Endometrium (tissue), 2 donors: ENCODE measurements at regions not wholly inside any gene's neighbourhood (a gene's known extent, or its start where the extent isn't known, plus 50 kb on each side); places are given as distances from the start of the nearest gene placed in this dataset.

Experiments used
- FAIRE-seq: peaks from 2 replicates; lab custom pipeline; 2012; peaks lifted over from hg19 to GRCh38; lab: Jason Lieb, UNC
- donor health status: control.
- donor health status: control.

DNA sequence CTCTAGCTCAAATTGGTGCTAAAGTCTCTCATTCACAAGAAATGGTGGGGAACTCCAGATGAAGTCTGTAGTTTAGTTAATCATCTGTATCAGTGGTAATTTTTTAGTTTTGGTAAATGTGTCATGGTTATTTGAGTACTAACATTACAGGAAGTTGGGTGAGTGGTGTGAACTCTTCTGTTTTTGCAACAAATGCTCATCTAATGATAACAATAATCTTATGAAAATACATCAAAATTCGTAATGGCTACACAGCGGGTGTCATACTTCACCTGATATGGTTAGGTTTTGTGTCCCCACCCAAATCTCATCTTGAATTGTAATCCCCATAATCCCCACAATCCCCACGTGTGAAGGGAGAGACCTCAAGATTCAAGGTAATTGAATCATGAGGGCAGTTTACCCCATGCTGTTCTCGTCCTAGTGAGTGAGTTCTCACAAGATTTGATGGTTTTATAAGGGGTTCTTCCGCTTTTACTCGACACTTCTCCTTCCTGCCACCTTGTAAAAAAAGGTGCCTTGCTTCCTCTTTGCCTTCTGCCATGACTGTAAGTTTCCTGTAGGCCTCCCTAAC is 209.3 kb upstream of the FOXN3 start:
- FAIRE-seq, result no peak

DNA sequence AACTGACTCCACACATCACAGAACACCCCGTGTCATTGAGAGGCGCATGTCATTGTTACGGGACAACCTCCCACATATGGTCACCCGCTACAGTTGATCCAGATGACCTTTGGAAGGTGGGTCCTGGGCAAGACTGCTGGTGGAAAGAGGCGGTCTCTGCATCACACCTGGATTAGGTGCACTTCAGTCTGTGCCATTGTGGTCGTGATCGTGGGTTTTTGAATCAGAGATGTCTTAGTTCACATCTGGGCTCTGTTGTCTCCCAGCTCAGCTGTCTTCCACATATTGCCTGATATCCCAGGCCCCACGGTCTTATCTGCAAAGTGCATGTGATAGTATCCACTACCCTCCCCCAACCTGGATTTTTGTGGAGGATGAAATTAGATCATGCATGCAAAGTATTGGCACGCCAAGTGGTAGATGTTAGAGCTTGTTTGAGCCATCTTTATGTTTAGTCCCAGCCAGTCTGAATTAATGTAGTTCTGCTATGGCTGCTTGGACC is 208.7 kb upstream of the FOXN3 start:
- no peak for FAIRE-seq

DNA sequence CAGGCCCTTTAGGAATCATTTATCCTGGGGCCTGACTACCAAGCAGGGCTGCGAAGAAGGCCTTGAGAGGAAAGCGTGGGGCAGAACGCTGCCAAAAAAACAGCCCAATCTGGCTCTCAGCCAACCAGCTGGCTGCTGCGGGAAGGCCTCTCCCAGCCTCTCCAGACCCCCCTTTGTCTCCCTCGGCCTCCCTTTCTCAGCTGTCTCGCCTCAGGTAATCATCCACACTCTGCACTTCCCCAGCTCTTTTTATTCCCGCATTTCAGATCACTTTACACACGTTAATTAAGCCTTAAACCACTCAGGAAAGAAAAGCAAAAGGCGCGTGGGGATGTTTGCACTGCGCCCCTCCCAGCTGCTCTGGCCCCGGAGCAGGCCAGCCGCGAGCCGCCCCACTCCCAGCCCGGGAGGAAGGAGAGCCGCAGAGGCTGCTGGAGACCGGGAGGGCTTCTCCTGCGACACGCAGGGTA is 208.2 kb upstream of the FOXN3 start:
- FAIRE-seq, result no peak

DNA sequence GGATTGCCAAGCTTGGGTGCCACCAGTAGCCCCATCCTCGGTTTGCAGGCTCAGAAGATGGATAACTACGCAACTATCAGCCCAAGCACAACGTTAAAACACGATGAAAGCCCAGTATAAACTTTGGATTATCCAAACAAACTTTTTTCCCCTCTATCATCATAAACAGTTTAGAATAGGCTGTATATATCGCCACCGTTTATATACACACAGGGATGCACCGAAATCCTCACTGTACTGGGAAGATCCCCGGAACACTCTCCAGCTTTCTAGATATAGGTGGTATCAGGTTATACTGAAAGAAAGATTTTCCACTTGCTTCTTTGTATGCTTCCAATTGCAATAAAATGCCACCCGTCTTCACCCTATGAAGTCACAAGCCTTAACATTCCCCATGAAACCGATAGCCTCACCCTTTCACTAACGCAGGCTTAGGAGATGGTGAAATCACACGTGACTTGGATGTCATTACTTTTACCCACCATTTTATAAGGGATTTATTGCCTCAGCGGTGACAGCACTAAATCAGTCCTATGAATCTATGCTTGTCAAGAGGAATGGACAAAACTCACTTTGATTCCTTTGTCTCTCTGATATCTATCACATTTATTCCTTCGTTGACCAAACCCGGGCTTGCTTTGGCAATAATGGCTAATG is 207.6 kb upstream of the FOXN3 start:
- no peak for FAIRE-seq

DNA sequence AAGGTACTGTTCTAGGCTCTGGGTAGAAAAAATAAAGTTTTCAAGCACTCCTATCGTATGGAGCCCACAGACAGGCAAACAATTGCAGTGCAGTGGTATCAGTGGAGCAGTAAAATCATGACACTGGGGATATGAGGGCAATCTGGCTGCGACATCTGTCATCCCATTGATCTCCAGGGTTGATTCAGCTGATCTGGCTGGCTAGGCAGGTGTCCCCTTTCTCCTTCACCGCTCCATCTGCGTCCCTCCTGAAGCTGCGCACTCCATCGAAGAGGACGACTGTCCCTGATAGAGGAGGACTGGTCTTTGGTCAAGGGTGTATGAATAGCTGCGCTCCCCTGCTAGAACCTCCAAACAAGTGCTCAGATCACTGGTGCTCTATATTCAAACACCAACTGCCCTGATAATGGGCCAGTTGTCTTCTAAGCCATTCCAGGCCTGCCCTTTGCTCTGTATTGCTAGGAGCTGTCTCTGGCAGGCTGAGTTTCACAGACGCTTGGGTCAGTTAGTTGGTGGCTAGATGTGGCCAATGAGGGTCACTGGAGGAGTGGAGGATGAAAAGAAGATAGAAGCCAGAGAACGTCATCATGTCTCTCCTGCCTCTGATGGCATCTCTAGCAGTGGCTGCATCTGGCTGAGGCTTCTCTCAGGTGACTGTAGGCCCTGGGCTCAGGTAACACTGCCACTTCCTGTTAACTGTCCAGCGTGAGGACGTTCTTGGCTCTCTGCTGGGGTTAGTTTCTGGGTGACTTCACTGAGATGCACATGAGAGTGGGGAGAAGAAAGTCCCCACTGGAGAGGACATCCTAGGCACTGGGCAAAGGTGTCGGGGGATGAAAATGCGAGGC is 205.0 kb upstream of the FOXN3 start:
- FAIRE-seq, result no peak

DNA sequence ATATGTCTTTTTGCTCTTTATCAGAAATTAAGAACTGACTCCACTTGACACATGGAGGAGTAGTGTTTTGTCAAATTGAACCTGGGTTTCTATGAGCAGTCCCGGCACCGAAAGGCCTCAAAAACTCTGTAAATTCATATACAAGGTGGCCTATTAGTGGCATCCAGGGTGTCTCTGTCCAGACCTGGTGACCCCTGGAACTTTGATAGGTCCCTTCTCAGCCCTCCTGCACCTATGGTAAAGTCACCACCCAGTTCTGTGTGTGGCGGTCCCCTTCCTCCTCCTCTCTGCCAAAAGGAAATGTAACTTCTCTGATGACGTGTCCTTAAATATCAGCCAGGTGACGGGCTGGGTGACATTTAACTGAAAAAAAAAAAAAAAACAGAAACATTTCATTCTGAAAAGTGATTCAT is 204.0 kb upstream of the FOXN3 start:
- FAIRE-seq, result no peak

DNA sequence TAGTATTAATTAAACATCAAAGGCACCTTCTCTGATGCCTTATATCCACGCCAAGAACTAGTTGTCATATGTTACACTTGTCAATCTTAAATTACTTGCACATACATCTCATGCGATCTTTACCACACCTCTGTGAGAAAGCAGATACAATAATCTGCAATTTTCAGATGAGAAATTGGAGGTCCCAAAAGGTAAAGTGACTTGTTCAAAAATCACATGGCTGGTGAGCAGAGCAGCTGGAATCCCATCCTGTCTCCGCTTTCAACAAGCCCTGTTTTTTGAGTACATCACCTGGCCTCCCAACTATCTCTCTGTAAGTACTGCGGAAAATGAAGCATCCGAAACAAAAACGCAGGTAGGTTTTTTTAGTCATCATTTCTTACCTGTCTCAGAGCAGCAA is 203.4 kb upstream of the FOXN3 start:
- FAIRE-seq, result no peak

DNA sequence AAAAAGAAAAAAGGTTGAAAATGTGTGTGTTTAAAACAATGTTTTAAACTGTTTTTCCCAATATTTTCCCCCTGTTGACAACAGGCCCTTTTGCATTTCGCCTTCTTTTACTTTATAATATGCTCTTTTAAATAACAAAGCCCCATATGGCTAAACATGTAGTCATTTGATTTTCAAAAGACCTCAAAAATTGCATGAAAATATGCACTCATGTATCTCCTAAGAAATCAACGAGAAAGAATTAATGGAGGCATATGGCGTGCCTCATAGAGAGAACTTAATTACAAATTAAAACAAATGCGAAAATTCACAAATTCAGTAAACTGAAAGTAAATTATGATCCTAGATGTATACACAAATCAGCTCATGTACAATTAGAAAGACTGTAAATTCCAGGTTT is 202.6 kb upstream of the FOXN3 start:
- FAIRE-seq, result no peak

DNA sequence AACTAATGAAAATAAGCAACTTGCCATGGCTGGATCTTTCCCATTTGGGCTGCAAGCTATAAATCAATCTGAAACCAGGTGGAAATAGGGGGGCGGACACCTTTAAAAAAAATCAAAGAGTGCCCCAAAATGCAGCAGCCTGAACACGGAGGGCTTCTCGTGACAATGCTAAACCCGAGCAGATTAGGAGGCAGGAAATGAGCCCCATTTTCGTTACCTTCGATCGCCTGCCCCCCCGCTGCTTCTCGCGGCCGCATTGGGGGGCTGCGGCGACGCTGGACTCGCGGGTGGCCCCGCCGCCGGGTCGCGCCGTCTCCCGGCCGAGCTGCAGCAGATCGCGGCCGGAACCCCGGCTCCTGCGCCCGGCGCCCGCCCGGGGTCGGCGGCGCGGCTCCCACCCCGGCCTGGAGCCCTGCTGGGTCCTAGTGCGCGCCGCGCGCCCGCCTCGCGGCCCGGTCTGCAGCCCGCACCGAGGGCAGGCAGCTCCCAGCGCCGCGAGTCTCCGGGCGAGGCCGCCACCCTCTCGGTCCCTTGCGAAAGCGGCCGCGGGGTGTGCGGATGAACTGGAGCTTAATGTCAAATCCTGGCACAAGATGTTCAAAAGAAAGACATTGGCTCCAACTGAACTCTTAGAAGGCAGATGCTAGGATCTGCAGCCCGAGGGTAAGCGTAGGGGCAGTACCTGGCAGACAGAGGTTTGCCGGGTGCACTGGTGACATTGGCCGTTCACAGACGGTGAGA is 201.9 kb upstream of the FOXN3 start:
- FAIRE-seq, result no peak

DNA sequence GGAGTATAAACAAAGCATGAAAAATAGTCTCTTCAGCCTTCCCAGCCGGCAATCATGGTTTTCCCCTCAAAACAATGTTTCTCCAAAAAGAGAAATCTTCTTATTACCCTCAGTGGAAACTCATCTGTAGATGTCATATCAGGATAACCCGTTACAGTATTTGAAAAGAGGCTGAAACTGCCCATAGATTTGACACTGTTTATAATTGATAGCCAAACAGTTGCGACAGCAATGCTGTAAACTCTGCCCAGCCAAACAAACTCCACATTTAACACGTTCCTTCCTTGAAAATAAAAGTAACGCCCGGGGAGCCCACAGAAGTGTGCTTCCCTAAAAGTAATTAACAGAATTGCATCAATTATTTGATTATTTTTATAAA is 201.3 kb upstream of the FOXN3 start:
- FAIRE-seq, result no peak

DNA sequence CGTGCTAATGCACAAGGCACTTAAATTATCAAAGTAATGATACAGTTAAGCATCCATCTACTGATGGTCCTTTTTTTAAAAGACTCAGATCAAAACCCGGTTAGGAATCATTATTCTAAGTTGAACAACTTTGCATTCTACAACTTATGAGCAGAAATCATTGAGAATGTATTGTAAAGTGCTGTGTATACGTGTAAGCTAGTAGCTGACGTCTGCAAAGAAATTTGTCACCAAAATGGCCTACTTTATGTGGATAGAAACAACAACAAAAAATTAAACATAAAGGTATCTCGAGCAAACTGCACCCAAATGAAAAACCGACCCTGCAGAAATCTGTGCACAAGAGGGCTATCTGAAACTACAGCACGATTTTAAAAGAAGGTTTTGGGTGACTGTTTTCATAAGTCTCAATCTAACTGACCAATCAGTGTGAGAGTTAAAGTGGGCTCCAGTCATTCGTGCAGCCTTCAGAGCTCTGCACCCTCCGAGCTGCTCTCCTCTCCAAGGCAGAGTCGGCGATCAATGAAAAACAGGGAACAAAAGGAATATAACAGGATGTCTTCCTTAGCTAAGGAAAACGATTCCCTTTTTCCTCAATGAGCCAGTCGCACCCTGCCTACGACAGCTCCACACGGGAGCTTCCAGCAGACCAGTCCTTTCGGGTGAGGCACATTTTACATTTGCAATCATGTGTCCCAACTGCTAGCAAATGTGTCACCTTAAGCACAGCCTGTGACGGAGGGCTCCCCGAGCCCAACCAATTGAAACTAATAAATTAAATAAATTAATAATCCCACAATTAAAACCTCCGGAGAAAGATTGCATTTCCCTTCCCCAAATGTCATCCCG is 200.7 kb upstream of the FOXN3 start:
- no peak for FAIRE-seq

DNA sequence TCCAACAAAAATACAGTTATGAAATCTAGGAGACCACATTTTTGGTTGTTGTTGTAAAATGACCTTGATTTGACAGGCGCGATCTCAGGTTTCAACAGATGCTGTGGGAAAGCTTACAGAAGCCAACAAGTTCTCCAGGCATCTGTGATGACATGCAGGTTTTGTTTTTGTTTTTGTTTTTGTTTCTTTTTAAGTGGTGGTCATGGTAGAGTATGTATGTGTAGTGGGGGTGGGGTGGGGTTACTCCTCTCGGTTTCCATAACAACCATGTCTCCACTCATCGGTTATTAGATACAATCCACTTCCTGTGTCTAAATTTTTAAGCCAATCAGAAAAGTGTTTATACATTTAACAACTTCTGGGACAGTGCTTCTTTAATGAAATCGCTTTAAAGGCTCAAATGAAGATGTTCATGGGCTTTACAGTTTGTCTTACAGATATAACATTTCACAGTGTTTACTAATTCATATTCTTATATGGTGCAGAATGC is 199.9 kb upstream of the FOXN3 start:
- no peak for FAIRE-seq

DNA sequence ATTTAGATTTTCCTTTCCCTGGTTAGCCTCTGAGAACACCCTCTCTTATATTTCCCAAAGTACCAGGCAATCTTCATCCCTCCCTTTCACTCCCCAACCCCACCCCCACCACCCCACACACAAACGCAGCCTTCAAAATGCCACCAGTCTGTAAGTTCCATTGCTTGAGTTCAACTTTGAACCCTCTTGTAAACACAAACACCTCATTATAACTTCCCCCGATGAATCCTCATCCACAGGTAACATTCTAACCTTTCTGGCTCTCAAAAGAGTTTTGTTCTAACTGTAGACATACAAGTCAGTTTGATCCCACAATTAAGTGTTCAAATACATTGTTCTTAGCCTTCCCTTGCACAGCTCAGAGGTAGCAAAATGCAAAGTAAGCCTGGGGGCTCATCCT is 199.4 kb upstream of the FOXN3 start:
- no peak for FAIRE-seq

DNA sequence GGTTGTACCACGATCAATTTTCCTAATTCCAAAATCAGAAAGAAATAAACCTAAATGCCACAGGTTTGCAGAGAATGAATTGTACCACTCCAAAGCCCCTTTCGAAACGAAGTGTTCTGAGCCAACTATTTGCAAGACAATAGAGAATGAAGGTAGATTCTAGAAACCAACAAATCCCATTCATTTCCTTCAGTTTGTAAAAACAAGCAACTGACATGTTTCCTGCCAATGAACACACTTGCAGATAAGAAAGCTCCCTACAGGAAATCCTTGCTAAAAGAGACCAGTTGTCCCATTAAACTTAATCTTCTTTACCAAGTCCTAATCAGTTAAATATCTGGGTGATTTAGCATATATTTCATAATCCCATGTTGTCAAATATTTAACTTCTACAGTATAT is 198.4 kb upstream of the FOXN3 start:
- no peak for FAIRE-seq

DNA sequence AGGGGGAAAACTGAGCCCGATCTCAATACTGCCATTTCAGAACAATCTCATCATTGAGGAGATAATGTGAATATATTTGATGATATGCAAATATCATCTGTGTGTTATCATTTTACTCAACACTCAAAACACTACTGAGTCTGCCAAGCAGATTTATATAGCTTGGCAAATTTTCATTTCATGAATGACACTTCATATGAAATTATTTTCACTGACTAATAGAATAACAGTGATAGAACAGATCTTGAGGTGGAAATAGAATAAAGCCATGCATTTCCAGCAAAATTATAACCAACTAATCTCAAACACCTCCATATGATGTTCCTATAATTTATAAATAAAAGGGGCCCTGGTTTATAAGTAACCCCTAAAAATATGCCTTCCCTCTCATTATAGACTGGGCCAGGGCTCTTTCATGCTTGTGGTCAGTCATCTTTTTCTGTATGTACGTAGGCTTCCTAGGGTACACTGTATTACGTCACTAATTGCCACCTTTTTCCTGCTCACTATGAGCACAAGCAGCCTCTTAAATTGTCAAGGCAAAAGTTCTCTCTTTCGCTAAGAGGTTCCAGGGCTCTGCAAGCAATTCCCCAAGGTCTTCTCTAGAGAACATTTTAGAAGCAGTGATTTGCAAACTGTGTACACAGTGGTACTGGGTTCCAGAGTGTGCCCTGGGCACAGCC is 197.1 kb upstream of the FOXN3 start:
- no peak for FAIRE-seq

DNA sequence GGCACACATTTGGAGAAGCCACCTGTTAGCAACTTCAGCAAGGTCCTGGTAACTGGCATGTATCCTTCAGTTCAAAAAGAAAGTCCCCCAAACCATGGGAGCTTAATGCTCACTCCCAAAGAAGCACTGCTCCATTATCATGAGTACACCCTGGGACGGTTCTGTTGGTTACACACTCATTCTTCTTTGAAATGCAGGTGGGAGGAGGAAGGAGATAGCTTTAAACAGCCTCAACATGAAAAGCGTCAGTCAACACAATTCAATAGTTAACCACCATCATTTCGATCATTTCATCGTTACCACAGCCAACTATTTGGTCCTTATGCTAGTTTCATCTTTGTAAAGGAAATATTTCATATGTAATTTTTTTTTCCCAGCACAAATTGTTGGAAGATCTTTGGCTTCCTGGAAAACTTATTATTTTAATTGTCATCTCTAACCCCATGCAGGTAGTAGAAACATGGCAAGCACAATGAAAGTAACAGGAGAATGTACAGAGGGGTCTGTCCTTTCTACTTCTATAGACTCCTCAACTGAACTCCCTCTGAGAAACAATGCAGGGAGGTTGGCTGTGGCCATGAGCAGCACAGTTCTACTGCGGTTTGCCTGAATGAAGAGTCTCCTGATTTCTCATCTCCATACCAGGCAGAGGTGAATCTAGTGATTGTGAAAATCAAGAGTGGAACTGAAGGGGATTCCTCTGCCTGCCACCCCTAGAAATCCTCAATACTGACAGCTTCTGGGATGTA is 196.4 kb upstream of the FOXN3 start:
- FAIRE-seq, result no peak

DNA sequence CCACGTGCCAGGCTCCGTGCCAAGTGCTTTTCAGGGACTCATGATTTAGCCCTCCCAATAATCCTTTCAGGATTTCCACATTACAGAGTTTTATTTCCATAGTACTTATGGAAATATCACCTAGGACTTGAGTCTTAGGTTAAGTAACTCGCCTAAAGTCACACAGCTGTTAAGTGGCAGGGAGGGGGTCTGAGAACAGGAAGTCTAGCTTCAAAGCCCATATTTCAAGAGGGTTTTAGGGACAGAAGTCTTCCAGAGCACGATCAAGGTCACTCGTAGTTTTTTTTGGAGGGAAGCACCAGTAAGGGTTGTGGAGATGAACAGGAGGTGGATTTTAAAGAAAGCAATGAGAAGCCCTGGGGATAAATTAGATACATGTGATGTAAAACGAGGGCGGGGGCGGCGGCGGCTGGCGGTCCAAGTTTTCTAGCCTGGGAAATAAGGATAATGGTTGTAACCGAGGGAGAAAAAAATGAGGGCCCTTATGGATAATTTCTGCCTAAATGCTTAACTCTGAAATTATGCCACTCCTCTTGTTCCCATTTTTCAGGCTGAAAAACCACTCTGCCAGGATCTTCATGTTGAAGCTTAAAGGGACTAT is 192.6 kb upstream of the FOXN3 start:
- no peak for FAIRE-seq

DNA sequence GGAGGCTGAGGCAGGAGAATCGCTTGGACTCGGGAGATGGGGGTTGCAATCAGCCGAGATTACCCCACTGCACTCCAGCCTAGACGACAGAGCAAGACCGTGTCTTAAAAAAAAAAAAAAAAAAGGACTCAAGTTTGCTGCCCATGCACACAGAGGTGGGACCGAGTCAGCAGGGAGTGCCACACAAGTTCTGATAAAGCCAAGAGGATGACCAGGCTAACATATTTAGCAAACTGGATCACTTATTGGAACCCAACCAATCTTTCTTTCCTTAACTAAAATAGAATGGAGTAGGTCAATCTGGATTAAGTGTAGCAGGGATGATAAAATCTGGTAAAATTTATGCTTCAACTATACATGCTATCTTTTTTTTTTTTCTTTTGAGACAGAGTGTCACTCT is 190.4 kb upstream of the FOXN3 start:
- FAIRE-seq, result no peak

DNA sequence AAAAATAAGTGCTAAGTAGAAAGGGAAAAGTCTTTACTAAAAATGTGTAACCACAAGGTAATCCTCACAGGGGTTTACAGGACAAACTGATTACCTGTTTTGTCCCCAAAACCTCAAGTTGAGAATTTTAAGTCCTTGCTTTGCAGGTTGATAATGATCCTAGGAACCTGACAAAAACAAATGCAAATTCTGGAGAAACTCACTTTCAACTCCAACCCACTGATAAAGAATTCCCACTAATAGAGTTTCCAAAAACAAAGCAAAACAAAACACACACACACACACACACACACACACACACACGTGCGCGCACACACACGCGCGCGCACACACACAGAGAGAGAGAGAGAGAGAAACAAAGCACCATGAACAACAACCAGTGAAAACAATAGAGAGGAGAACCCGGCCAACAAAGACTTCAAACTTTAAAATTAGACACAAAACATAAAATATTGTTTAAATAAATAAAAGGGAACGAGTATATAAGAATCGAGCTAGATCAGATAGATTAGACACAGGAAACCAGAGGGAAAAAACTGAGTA is 187.0 kb upstream of the FOXN3 start:
- FAIRE-seq, result no peak
